NB4 (cell line): ENCODE measurements at regions not wholly inside any gene's neighbourhood (a gene's known extent, or its start where the extent isn't known, plus 50 kb on each side); places are given as distances from the start of the nearest gene placed in this dataset.
"Not testable (repeated sequence)": the region's sequence is repeated elsewhere in the genome, so short reads cannot be mapped to it uniquely, and the experiment has no call there.

Experiments
- DNase-seq: peaks from one replicate; pipeline ENCODE4 v3.0.0; 2010; ENCODE audit warnings: low read depth
- H3K4me3 ChIP-seq: one replicate; pipeline ENCODE4 v1.5.1; 2011; ENCODE audit warnings: mild to moderate bottlenecking, low read depth, low read length, moderate library complexity
- MYC ChIP-seq: IDR thresholded peaks from 2 replicates; pipeline ENCODE4 v1.6.1; 2011; ENCODE audit warnings: low read depth, low read length
- POLR2A ChIP-seq: IDR thresholded peaks from 2 replicates; pipeline ENCODE4 v1.6.1; 2011; ENCODE audit warnings: mild to moderate bottlenecking; ENCODE audit not compliant: insufficient read length; ENCODE audit errors: extremely low read depth
- TF ChIP-seq, protein P1 (sequence below): IDR thresholded peaks from one replicate; pipeline ENCODE4 v1.5.1; 2012; ENCODE audit warnings: low read depth, low read length
- TF ChIP-seq, protein P2 (sequence below): IDR thresholded peaks from 2 replicates; pipeline ENCODE4 v1.6.1; 2011; ENCODE audit warnings: low read depth, low read length

GRCh38 chr15:34501131-34501530 is 63.5 kb upstream of the GOLGA8A start:
- no peak overlapping the region for H3K4me3 ChIP-seq
- no peak for TF ChIP-seq MYC
- TF ChIP-seq, protein P1, sequence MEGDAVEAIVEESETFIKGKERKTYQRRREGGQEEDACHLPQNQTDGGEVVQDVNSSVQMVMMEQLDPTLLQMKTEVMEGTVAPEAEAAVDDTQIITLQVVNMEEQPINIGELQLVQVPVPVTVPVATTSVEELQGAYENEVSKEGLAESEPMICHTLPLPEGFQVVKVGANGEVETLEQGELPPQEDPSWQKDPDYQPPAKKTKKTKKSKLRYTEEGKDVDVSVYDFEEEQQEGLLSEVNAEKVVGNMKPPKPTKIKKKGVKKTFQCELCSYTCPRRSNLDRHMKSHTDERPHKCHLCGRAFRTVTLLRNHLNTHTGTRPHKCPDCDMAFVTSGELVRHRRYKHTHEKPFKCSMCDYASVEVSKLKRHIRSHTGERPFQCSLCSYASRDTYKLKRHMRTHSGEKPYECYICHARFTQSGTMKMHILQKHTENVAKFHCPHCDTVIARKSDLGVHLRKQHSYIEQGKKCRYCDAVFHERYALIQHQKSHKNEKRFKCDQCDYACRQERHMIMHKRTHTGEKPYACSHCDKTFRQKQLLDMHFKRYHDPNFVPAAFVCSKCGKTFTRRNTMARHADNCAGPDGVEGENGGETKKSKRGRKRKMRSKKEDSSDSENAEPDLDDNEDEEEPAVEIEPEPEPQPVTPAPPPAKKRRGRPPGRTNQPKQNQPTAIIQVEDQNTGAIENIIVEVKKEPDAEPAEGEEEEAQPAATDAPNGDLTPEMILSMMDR: no peak
- TF ChIP-seq POLR2A: no peak
- TF ChIP-seq, protein P2, sequence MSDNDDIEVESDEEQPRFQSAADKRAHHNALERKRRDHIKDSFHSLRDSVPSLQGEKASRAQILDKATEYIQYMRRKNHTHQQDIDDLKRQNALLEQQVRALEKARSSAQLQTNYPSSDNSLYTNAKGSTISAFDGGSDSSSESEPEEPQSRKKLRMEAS: no peak
- no peak for DNase-seq

DNA sequence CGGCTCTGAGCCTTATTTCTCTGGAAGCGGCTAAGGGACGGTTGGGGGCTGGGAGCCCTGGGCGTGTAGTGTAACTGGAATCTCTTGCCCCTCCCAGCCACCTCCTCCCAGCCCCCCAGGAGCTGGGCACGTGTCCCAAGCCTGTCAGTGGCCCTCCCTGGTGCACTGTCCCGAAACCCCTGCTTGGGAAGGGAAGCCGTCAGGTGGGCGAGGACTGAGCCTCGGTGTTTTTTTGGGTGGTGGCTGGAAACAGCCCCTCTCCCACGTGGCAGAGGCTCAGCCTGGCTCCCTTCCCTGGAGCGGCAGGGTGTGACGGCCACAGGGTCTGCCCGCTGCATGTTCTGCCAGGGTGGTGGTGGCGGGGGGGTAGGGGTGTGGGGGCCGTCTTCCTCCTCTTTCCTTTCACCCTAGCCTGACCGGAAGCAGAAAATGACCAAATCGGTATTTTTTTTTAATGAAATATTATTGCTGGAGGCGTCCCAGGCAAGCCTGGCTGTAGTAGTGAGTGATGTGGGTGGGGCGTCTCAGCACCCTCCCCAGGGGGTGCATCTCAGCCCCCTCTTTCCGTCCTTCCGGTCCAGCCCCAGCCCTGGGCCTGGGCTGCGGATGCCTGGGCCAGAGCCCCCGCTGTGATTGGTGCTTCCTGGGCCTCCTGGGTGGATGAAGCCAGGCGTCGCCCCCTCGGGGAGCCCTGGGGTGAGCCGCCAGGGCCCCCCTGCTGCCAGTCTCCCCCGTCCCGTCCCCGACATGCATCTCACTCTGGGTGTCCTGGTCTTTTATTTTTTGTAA is 58.8 kb upstream of the GOLGA8A start:
- DNase-seq: no peak
- no peak for TF ChIP-seq POLR2A
- TF ChIP-seq MYC: no peak
- TF ChIP-seq, protein P1: no peak
- TF ChIP-seq, protein P2: no peak
- H3K4me3 ChIP-seq: no peak overlapping the region

- not testable (repeated sequence) for DNase-seq, H3K4me3 ChIP-seq
These were observed 58.1 kb upstream of the GOLGA8A start for GRCh38 chr15:34495707-34496106.

GRCh38 chr15:34494084-34494399 is 56.4 kb upstream of the GOLGA8A start:
- TF ChIP-seq MYC: no peak
- no peak for DNase-seq
- H3K4me3 ChIP-seq: no peak overlapping the region

- TF ChIP-seq MYC (no peak), POLR2A (no peak)
- TF ChIP-seq, protein P1: no peak
- TF ChIP-seq, protein P2: no peak
- DNase-seq: no peak
These were observed 55.4 kb upstream of the GOLGA8A start for GRCh38 chr15:34493001-34493400.

DNA sequence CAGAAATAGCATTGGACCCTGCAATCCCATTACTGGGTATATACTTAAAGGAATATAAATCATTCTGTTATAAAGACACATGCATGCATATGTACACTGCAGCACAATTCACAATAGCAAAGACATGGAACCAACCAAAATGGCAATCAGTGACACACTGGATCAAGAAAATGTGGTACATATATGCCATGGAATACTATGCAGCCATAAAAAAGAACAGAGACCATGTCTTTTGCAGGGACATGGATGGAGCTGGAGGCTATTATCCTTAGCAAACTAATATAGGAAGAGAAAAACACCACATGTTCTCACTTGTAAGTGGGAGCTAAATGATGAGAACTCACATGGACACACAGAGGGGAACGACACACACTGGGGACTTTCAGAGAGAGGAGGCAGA is 53.9 kb upstream of the GOLGA8A start:
- not testable (repeated sequence) for H3K4me3 ChIP-seq, DNase-seq

More at GRCh38 chr15:34493001-34493400, 55.4 kb upstream of the GOLGA8A start:
- no peak overlapping the region for H3K4me3 ChIP-seq

- no peak overlapping the region for H3K4me3 ChIP-seq
- no peak for DNase-seq
- TF ChIP-seq POLR2A (no peak), MYC (no peak)
- TF ChIP-seq, protein P2: no peak
- TF ChIP-seq, protein P1: no peak
These were observed 53.0 kb upstream of the GOLGA8A start for GRCh38 chr15:34490417-34491193.

DNA sequence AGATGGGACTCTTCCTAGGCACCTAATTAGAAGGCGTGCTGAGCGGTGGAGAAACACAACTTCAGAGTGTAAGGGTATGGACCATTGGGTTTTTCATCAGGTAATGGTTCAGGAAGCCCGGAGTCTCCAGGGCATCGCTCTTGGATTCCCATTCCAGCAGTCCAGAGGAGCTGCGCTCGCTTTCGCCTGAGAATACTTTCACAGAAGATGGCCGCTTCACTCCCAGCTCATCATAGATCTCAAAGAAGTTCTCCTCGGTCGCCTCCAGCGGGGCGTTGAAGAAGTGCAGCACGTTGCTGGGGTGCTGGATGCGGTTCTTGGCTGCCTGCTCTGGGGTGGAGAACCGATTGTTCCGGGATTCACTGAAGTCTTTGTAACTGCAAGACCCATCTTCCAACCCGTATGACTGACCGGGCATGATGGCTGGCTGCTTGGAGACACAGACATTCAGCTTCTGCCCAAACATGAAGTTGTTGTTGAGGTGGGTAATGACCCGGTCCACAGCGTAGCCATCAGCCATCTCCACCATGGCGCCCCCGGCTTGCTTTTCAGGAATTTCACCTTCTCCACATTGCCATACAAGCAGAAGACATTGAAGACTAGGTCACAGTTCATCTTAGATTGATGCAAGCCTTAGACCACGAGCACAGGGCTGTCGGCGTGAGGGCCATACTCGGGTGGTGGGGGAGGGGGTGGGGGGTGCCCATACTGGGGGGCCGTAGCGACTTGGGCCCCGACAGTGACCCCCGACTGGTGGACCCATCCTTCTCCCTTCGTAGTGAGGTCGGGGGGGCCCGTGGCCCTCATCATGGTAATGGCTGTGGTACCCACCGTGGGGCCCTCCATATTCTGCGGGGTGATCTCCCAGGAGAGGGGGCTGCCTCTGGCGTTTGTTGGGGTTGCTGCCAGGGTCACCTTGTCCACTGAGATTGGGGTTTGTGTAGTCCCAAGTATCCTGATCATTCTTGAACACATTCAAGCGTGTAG is 51.7 kb upstream of the GOLGA8A start:
- not testable (repeated sequence) for H3K4me3 ChIP-seq, DNase-seq
